B cell (primary cell): ENCODE measurements at regions not wholly inside any gene's neighbourhood (a gene's known extent, or its start where the extent isn't known, plus 50 kb on each side); places are given as distances from the start of the nearest gene placed in this dataset.
A peak's percentile ranks its signal among the peaks of the same experiment; 100 is the strongest.

Source experiments
- ATAC-seq: fragments of 200-7000 bp; cut with Tn5 transposase; one replicate; pipeline ENCODE4 v1.10.0; 2021; ENCODE audit warnings: low read depth, mild to moderate bottlenecking, moderate number of reproducible peaks, moderate library complexity
- CTCF ChIA-PET: fragments of 350-600 bp; sonication (Branson Sonifier 250); formaldehyde crosslinking; loops from one replicate; lab custom pipeline; 2021; ENCODE audit warnings: antibody characterized with exemption, inconsistent platforms; lab: Charles Lee
- POLR2A ChIA-PET: fragments of 350-600 bp; sonication (Branson Sonifier 250); formaldehyde crosslinking; loops from one replicate; lab custom pipeline; 2021; ENCODE audit warnings: antibody characterized with exemption; lab: Charles Lee
- DNase-seq: peaks from one replicate; pipeline ENCODE4 v3.0.0; 2013
- H2AFZ ChIP-seq: 2 replicates; pipeline ENCODE4 v1.6.1; 2012; ENCODE audit warnings: mild to moderate bottlenecking, low read depth, low read length; ENCODE audit not compliant: insufficient read depth, poor library complexity, severe bottlenecking
- H3K27ac ChIP-seq, 2 donors: 1 replicate in 1 of 2; 2 replicates in 1 of 2; pipeline ENCODE4 v1.5.1; 2012 to 2013; ENCODE audit warnings: low read length in 2 of 2, mild to moderate bottlenecking in 2 of 2, moderate library complexity in 1 of 2
- H3K27me3 ChIP-seq, 4 experiments: fragments of 200-600 bp in 1 of 4; sonication (generic) in 1 of 4; replicated peaks in 1 of 4; 1 replicate in 2 of 4; 2 replicates in 2 of 4; pipeline versions ENCODE4 v1.6.1 to v1.7.0; 2013 to 2016; ENCODE audit warnings: low read length in 3 of 4, mild to moderate bottlenecking in 2 of 4, mixed read lengths in 1 of 4, moderate library complexity in 1 of 4; ENCODE audit not compliant: insufficient read depth in 4 of 4, control insufficient read depth in 3 of 4; ENCODE audit errors: control extremely low read depth in 1 of 4
- H3K36me3 ChIP-seq, 2 experiments: replicated peaks in 1 of 2; 1 replicate in 1 of 2; 2 replicates in 1 of 2; pipeline versions ENCODE4 v1.6.1 to v1.7.1; 2013; ENCODE audit warnings: low read length in 1 of 2; ENCODE audit not compliant: insufficient read depth in 2 of 2, control insufficient read depth in 1 of 2; ENCODE audit errors: control extremely low read depth in 1 of 2, extremely low read depth in 1 of 2
- H3K4me1 ChIP-seq, 2 donors: fragments of 200-600 bp in 1 of 2; sonication (generic) in 1 of 2; 1 replicate in 1 of 2; 2 replicates in 1 of 2; pipeline versions ENCODE4 v1.5.1 to v1.6.1; 2013 to 2017; ENCODE audit warnings: low read length in 2 of 2; ENCODE audit not compliant: control insufficient read depth in 2 of 2, insufficient read depth in 2 of 2
- H3K4me2 ChIP-seq: replicated peaks from 2 replicates; pipeline ENCODE3; 2012; ENCODE audit warnings: mild to moderate bottlenecking, low read depth, low read length; ENCODE audit not compliant: poor library complexity, severe bottlenecking
- H3K4me3 ChIP-seq, 5 experiments: fragments of 200-600 bp in 1 of 5; sonication (generic) in 1 of 5; 1 replicate in 3 of 5; 2 replicates in 2 of 5; pipeline versions ENCODE4 v1.5.1 to v1.7.0; 2011 to 2016; ENCODE audit warnings: low read length in 4 of 5, mild to moderate bottlenecking in 4 of 5, low read depth in 2 of 5, control low read depth in 1 of 5, moderate library complexity in 1 of 5; ENCODE audit not compliant: insufficient read depth in 1 of 5; ENCODE audit errors: control extremely low read depth in 1 of 5, extremely low read depth in 1 of 5
- H3K79me2 ChIP-seq: fragments of 200-600 bp; sonication (generic); one replicate; pipeline ENCODE4 v1.6.0; 2016; ENCODE audit warnings: low read length; ENCODE audit not compliant: control insufficient read depth, insufficient read depth
- H3K9ac ChIP-seq: fragments of 200-600 bp; sonication (generic); 2 replicates; pipeline ENCODE4 v1.6.1; 2017; ENCODE audit warnings: mild to moderate bottlenecking, low read length, moderate library complexity
- H3K9me3 ChIP-seq, 3 donors: one replicate each; pipeline versions ENCODE4 v1.6.1 to v1.7.1; 2013; ENCODE audit warnings: low read length in 2 of 3; ENCODE audit not compliant: control insufficient read depth in 2 of 3, insufficient read depth in 1 of 3; ENCODE audit errors: control extremely low read depth in 1 of 3
- H4K20me1 ChIP-seq: 2 replicates; pipeline ENCODE4 v1.6.0; 2012; ENCODE audit warnings: mild to moderate bottlenecking, low read length; ENCODE audit not compliant: insufficient read depth, control insufficient read depth, poor library complexity, severe bottlenecking
- H3K27ac Mint-ChIP-seq: one replicate; pipeline ENCODE4 v1.8.0; 2021; ENCODE audit warnings: mixed read lengths
- H3K27me3 Mint-ChIP-seq: one replicate; pipeline ENCODE4 v1.8.0; 2021; ENCODE audit warnings: mixed read lengths
- H3K4me1 Mint-ChIP-seq: one replicate; pipeline ENCODE4 v1.8.0; 2021; ENCODE audit warnings: mixed read lengths
- H3K4me3 Mint-ChIP-seq: one replicate; pipeline ENCODE4 v1.8.0; 2021; ENCODE audit warnings: mixed read lengths
- H3K9me3 Mint-ChIP-seq: one replicate; pipeline ENCODE4 v1.8.0; 2022; ENCODE audit warnings: mixed read lengths; ENCODE audit not compliant: insufficient read depth
- CTCF ChIP-seq: fragments of 200-600 bp; IDR thresholded peaks from one replicate; pipeline ENCODE4 v1.8.0; 2022; ENCODE audit warnings: antibody characterized with exemption, mild to moderate bottlenecking
- EZH2 ChIP-seq: IDR thresholded peaks from 2 replicates; pipeline ENCODE4 v1.6.1; 2012; ENCODE audit warnings: borderline replicate concordance, low read depth, mild to moderate bottlenecking, moderate library complexity, low read length; ENCODE audit not compliant: insufficient read depth, poor library complexity, severe bottlenecking
- WGBS: methylation state at CpG from one replicate; pipeline ENCODE4 v1.1.5; 2013; ENCODE audit warnings: missing lambda C conversion rate; ENCODE audit not compliant: insufficient coverage; 5-methylcytosine and 5-hydroxymethylcytosine counted together
- intact Hi-C: fragments of 100-400 bp; cut with micrococcal nuclease; formaldehyde crosslinking; loops from one replicate; pipeline ENCODE4 v1.10.0; 2022

GRCh38 chr12:68453876-68454275 is 121.7 kb upstream of the MDM1 start:
- intact Hi-C loops: no loop called here
- DNase-seq (no peak), ATAC-seq (no peak)
- Histone ChIP-seq H3K9me3 (no peaks in the 10 kb centered on the region), H3K4me1 (peaks cover 66 to 67% of the 10 kb centered on the region in 2 donors), H4K20me1 (no peaks in the 10 kb centered on the region), H3K4me3 (no peak overlapping the region), H3K4me2 (peak overlapping the region; percentile 7), H3K27ac (no peak overlapping the region), H3K27me3 (no peaks in the 10 kb centered on the region), H2AFZ (no peak overlapping the region), H3K36me3 (no peaks in the 10 kb centered on the region), H3K9ac (no peak overlapping the region), H3K79me2 (no peaks in the 10 kb centered on the region)
- no peak overlapping the region for H3K4me3 Mint-ChIP-seq
- POLR2A ChIA-PET: no interaction called here
- H3K27me3 Mint-ChIP-seq: no peaks in the 10 kb centered on the region
- CTCF ChIA-PET: interaction anchor here (0.6 kb wide), 1 partner anchor 350 kb away, joined by 3 read pairs; no protein-coding TSS in a partner anchor
- peak overlapping the region; percentile 12 for H3K27ac Mint-ChIP-seq
- TF ChIP-seq EZH2: no peak
- no peak for TF ChIP-seq CTCF
- peaks cover 76% of the 10 kb centered on the region for H3K4me1 Mint-ChIP-seq
- 85% methylated on average over 3 of the region's 5 CpGs for WGBS
- no peaks in the 10 kb centered on the region for H3K9me3 Mint-ChIP-seq

GRCh38 chr12:68454892-68455291 is 122.7 kb upstream of the MDM1 start:
- peak overlapping the region; percentile 1 for H2AFZ ChIP-seq
- peak overlapping the region; percentile 7 for H3K4me2 ChIP-seq
- H3K27ac ChIP-seq: no peak overlapping the region
- Mint-ChIP-seq H3K4me1 (peaks cover 68% of the 10 kb centered on the region), H3K27me3 (no peaks in the 10 kb centered on the region), H3K9me3 (no peaks in the 10 kb centered on the region), H3K27ac (no peak overlapping the region), H3K4me3 (peak overlapping the region; percentile 13)
- ChIA-PET CTCF (interaction anchor here (0.6 kb wide), 1 partner anchor 57 kb away, joined by 4 read pairs; no protein-coding TSS in a partner anchor), POLR2A (interaction anchor here (0.6 kb wide), 1 partner anchor 81 kb away, joined by 4 read pairs; no protein-coding TSS in a partner anchor)
- H3K4me3 ChIP-seq: no peak overlapping the region
- H3K27me3 ChIP-seq: no peaks in the 10 kb centered on the region
- H3K9ac ChIP-seq: no peak overlapping the region
- H3K9me3 ChIP-seq: no peaks in the 10 kb centered on the region
- ATAC-seq: no peak
- 0% methylated on average over 1 of the region's 3 CpGs for WGBS
- H3K4me1 ChIP-seq: peaks cover 57 to 58% of the 10 kb centered on the region in 2 donors
- DNase-seq: no peak
- intact Hi-C loops: no loop called here
- no peaks in the 10 kb centered on the region for H3K79me2 ChIP-seq
- TF ChIP-seq EZH2: no peak
- TF ChIP-seq CTCF: no peak
- H3K36me3 ChIP-seq: no peaks in the 10 kb centered on the region
- H4K20me1 ChIP-seq: no peaks in the 10 kb centered on the region
